Suprapubic skin (tissue), 4 donors: ENCODE measurements at regions not wholly inside any gene's neighbourhood (a gene's known extent, or its start where the extent isn't known, plus 50 kb on each side); places are given as distances from the start of the nearest gene placed in this dataset.

ENCODE experiments used
- POLR2A ChIP-seq, 2 donors: fragments of 450-650 bp; IDR thresholded peaks; one replicate each; pipeline ENCODE4 v1.6.1; 2017; ENCODE audit warnings: antibody characterized with exemption in 2 of 2, mild to moderate bottlenecking in 2 of 2, moderate library complexity in 2 of 2
- POLR2AphosphoS5 ChIP-seq, 3 donors: sonication (generic); formaldehyde crosslinking; IDR thresholded peaks; one replicate each; pipeline ENCODE4 v1.6.1; 2017; ENCODE audit warnings: antibody characterized with exemption in 3 of 3
- TF ChIP-seq, protein P1 (sequence below), 2 donors: fragments of 200-600 bp in 1 of 2; fragments of 450-650 bp in 1 of 2; sonication (generic) in 1 of 2; IDR thresholded peaks; one replicate each; pipeline ENCODE4 v1.5.1; 2016 to 2019; ENCODE audit warnings: antibody characterized with exemption in 2 of 2, mild to moderate bottlenecking in 1 of 2, moderate library complexity in 1 of 2

DNA sequence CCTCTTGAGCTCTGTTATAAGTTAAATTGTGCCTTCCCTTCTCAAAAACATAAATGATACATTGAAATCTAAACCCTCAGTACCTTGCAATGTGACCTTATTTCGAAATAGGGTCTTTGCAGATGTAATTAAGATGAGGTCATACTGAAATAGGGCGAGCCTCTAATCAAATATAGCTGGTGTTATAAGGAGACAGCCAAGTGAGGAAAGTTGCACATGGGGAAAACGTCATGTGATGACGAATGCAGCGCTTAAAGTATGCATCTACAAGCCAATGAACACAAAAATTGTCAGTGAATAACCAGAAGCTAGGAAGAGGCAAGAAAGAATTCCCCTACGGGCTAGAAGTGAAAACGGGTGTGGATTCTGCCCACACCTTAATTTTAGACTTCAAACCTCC, 305.2 kb upstream of the FOXG1 start:
- TF ChIP-seq, protein P1, sequence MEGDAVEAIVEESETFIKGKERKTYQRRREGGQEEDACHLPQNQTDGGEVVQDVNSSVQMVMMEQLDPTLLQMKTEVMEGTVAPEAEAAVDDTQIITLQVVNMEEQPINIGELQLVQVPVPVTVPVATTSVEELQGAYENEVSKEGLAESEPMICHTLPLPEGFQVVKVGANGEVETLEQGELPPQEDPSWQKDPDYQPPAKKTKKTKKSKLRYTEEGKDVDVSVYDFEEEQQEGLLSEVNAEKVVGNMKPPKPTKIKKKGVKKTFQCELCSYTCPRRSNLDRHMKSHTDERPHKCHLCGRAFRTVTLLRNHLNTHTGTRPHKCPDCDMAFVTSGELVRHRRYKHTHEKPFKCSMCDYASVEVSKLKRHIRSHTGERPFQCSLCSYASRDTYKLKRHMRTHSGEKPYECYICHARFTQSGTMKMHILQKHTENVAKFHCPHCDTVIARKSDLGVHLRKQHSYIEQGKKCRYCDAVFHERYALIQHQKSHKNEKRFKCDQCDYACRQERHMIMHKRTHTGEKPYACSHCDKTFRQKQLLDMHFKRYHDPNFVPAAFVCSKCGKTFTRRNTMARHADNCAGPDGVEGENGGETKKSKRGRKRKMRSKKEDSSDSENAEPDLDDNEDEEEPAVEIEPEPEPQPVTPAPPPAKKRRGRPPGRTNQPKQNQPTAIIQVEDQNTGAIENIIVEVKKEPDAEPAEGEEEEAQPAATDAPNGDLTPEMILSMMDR (IDR thresholded peaks at IDR 0.05) = no peak
- TF ChIP-seq POLR2A (IDR thresholded peaks at IDR 0.05) = no peak
- no peak for TF ChIP-seq POLR2AphosphoS5 (IDR thresholded peaks at IDR 0.05)
